IPS-NIHi11 (cell line): ENCODE measurements at regions not wholly inside any gene's neighbourhood (a gene's known extent, or its start where the extent isn't known, plus 50 kb on each side); places are given as distances from the start of the nearest gene placed in this dataset.

Experiments
- DNase-seq: peaks from one replicate; pipeline ENCODE4 v3.0.0; 2012; ENCODE audit warnings: mixed read lengths, low spot score

- no peak for DNase-seq
Observed at GRCh38 chr6:15801912-15802311, 139.1 kb upstream of the DTNBP1 start.

- no peak for DNase-seq
Observed at GRCh38 chr6:15800841-15801617, 138.2 kb upstream of the DTNBP1 start.

GRCh38 chr6:15798533-15799255 lies 135.9 kb upstream of the DTNBP1 start:
- no peak for DNase-seq

- no peak for DNase-seq
Observed at GRCh38 chr6:15796844-15797243, 134.0 kb upstream of the DTNBP1 start.

GRCh38 chr6:15796130-15796771 lies 133.4 kb upstream of the DTNBP1 start:
- no peak for DNase-seq

GRCh38 chr6:15793826-15794225 lies 131.0 kb upstream of the DTNBP1 start:
- DNase-seq: no peak

GRCh38 chr6:15793288-15793687 lies 130.5 kb upstream of the DTNBP1 start:
- no peak for DNase-seq

- DNase-seq: no peak
Observed at GRCh38 chr6:15792842-15793241, 130.0 kb upstream of the DTNBP1 start.

GRCh38 chr6:15791448-15792181 lies 128.8 kb upstream of the DTNBP1 start:
- DNase-seq: no peak

GRCh38 chr6:15790116-15790515 lies 127.3 kb upstream of the DTNBP1 start:
- no peak for DNase-seq

- no peak for DNase-seq
Observed at GRCh38 chr6:15786846-15787245, 124.0 kb upstream of the DTNBP1 start.

GRCh38 chr6:15783484-15783883 lies 120.7 kb upstream of the DTNBP1 start:
- no peak for DNase-seq

- no peak for DNase-seq
Observed at GRCh38 chr6:15781890-15782289, 119.1 kb upstream of the DTNBP1 start.

GRCh38 chr6:15781333-15781732 lies 118.5 kb upstream of the DTNBP1 start:
- no peak for DNase-seq

- DNase-seq: no peak
Observed at GRCh38 chr6:15780437-15780836, 117.6 kb upstream of the DTNBP1 start.

GRCh38 chr6:15779726-15780125 lies 116.9 kb upstream of the DTNBP1 start:
- DNase-seq: no peak

GRCh38 chr6:15776458-15776980 lies 113.7 kb upstream of the DTNBP1 start:
- no peak for DNase-seq

- DNase-seq: no peak
Observed at GRCh38 chr6:15775741-15776140, 112.9 kb upstream of the DTNBP1 start.

GRCh38 chr6:15775076-15775634 lies 112.3 kb upstream of the DTNBP1 start:
- DNase-seq: no peak

GRCh38 chr6:15773806-15774410 lies 111.1 kb upstream of the DTNBP1 start:
- no peak for DNase-seq
